Lung (tissue), 11 donors: ENCODE measurements at regions not wholly inside any gene's neighbourhood (a gene's known extent, or its start where the extent isn't known, plus 50 kb on each side); places are given as distances from the start of the nearest gene placed in this dataset.

ENCODE experiments used
- ATAC-seq: fragments of 200-7000 bp; cut with Tn5 transposase; one replicate; pipeline ENCODE4 v1.9.1; 2020; ENCODE audit warnings: moderate number of reproducible peaks; ENCODE audit not compliant: insufficient read depth, low FRiP score
- DNase-seq, 3 donors: peaks; one replicate each; pipeline ENCODE4 v3.0.0-alpha.2; 2013 to 2017
- H3K27ac ChIP-seq, 2 donors: one replicate each; pipeline ENCODE4 v1.5.1; 2013; ENCODE audit warnings: mild to moderate bottlenecking in 2 of 2, moderate library complexity in 2 of 2, control low read depth in 1 of 2, inconsistent platforms in 1 of 2, low read depth in 1 of 2, low read length in 1 of 2
- H3K27me3 ChIP-seq, 3 donors: one replicate each; pipeline ENCODE4 v1.5.1; 2013; ENCODE audit warnings: low read length in 2 of 3; ENCODE audit not compliant: control insufficient read depth in 3 of 3, insufficient read depth in 3 of 3
- H3K36me3 ChIP-seq, 4 donors: one replicate each; pipeline ENCODE4 v1.5.1; 2013; ENCODE audit warnings: low read length in 4 of 4, mild to moderate bottlenecking in 1 of 4, moderate library complexity in 1 of 4; ENCODE audit not compliant: control insufficient read depth in 4 of 4, insufficient read depth in 4 of 4
- H3K4me1 ChIP-seq, 5 donors: one replicate each; pipeline ENCODE4 v1.5.1; 2013; ENCODE audit warnings: low read length in 5 of 5, mild to moderate bottlenecking in 2 of 5, moderate library complexity in 1 of 5; ENCODE audit not compliant: control insufficient read depth in 5 of 5, insufficient read depth in 5 of 5
- H3K4me3 ChIP-seq: one replicate; pipeline ENCODE4 v1.5.1; 2013; ENCODE audit warnings: mild to moderate bottlenecking, control low read depth, moderate library complexity
- H3K9ac ChIP-seq, 2 donors: one replicate each; pipeline ENCODE4 v1.5.1; 2013; ENCODE audit warnings: low read length in 2 of 2, control low read depth in 1 of 2; ENCODE audit not compliant: insufficient read depth in 1 of 2
- H3K9me3 ChIP-seq, 4 donors: one replicate each; pipeline ENCODE4 v1.5.1; 2013; ENCODE audit warnings: low read length in 3 of 4, mild to moderate bottlenecking in 1 of 4, moderate library complexity in 1 of 4; ENCODE audit not compliant: control insufficient read depth in 4 of 4, insufficient read depth in 3 of 4
- WGBS, 2 donors: extraction: QIAGEN DNeasy Blood & Tissue Kit; methylation state at CpG; one replicate each; pipeline ENCODE4 v1.1.7; 2013; 5-methylcytosine and 5-hydroxymethylcytosine counted together
- TF ChIP-seq, protein P1 (sequence below): IDR thresholded peaks from 2 replicates; pipeline ENCODE4 v1.5.1; 2012; ENCODE audit warnings: mild to moderate bottlenecking; ENCODE audit errors: control extremely low read depth, extremely low read depth
- donor health status: control.
- donor health status: control.
- donor health status: Bipolar disorder and iron deficiency.
- donor health status: healthy.
- donor health status: DM: yes; HTN: yes; CAD: no.

DNA sequence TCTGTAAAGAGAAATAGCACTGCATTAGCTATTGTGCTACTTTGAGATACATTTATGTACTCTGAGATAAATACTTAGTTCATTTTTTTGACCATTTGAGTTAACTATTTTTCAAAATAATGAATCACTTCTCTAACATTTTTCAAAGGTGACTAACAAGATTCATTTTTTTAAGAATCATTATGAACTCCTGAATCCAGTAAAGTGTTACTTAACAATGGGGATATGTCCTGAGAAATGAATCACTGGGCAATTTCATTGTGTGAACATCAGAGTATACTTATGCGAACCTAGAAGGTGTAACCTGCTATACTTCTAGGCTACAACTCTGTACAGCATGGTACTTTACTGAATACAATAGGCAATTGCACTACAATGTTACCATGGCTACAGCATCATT, 355.8 kb downstream of the ARL6IP6 start:
- 81 to 95% methylated on average over 1 of the region's 1 CpG for WGBS, 2 donors
- TF ChIP-seq, protein P1, sequence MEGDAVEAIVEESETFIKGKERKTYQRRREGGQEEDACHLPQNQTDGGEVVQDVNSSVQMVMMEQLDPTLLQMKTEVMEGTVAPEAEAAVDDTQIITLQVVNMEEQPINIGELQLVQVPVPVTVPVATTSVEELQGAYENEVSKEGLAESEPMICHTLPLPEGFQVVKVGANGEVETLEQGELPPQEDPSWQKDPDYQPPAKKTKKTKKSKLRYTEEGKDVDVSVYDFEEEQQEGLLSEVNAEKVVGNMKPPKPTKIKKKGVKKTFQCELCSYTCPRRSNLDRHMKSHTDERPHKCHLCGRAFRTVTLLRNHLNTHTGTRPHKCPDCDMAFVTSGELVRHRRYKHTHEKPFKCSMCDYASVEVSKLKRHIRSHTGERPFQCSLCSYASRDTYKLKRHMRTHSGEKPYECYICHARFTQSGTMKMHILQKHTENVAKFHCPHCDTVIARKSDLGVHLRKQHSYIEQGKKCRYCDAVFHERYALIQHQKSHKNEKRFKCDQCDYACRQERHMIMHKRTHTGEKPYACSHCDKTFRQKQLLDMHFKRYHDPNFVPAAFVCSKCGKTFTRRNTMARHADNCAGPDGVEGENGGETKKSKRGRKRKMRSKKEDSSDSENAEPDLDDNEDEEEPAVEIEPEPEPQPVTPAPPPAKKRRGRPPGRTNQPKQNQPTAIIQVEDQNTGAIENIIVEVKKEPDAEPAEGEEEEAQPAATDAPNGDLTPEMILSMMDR, result no peak
- no peak for ATAC-seq

DNA sequence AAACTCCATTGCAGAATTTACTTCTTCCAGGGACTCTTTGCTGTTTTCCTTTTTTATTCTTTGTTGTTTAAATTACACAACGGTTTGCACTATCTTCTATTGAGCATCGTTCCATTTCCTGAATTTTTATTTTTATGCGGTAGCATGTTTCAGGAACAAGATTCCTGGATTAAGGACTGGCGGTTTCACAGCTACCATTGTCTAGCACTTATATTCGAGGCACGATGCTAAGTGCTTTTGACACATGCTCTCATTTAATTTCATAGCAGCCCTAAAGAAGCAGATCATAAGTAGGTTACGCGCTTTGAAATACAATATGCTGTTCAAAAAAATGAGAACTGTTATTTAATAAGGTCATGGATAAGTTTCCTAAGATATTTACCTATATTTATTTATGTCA, 354.4 kb downstream of the ARL6IP6 start:
- Histone ChIP-seq H3K4me3 (no peak overlapping the region), H3K4me1 (no peaks in the 10 kb centered on the region), H3K9ac (no peak overlapping the region), H3K36me3 (no peaks in the 10 kb centered on the region), H3K27me3 (no peaks in the 10 kb centered on the region), H3K27ac (no peak overlapping the region), H3K9me3 (no peaks in the 10 kb centered on the region)
- ATAC-seq (no peak), DNase-seq (no peak)
- WGBS, 2 donors, result 80 to 89% methylated on average over 8 of the region's 8 CpGs
- TF ChIP-seq, protein P1, result no peak

More for the DNA sequence above, 355.8 kb downstream of the ARL6IP6 start:
- H3K27me3 ChIP-seq, result no peaks in the 10 kb centered on the region
- H3K27ac ChIP-seq, result no peak overlapping the region
- H3K36me3 ChIP-seq, result no peaks in the 10 kb centered on the region
- H3K9ac ChIP-seq, result no peak overlapping the region
- no peak for DNase-seq
- no peaks in the 10 kb centered on the region for H3K4me1 ChIP-seq
- H3K4me3 ChIP-seq, result no peak overlapping the region
- H3K9me3 ChIP-seq, result no peaks in the 10 kb centered on the region

DNA sequence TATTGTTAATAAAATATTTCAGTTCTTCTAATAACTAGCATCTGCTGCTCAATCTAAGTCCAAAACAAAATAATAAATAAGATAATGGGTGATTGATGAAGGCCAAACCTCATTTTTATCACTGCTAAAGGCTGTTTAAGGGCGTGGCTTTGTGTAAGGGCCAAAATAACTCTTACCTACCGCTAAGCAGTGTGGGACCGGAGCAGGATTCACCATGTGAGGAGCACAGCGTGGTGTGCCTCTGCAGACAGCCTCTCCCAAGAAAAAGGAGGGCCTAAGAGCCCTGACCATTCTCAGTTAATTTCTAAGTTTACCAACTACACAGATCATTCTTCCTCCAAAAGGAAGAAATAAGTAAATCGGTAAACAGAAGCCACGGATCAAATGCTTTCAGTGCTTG, 353.7 kb downstream of the ARL6IP6 start:
- Histone ChIP-seq H3K36me3 (no peaks in the 10 kb centered on the region), H3K4me1 (no peaks in the 10 kb centered on the region), H3K27ac (no peak overlapping the region), H3K9ac (no peak overlapping the region), H3K4me3 (no peak overlapping the region), H3K27me3 (no peaks in the 10 kb centered on the region), H3K9me3 (no peaks in the 10 kb centered on the region)
- TF ChIP-seq, protein P1, result no peak
- ATAC-seq (no peak), DNase-seq (no peak)
- WGBS, 2 donors, result 60 to 68% methylated on average over 6 of the region's 6 CpGs

DNA sequence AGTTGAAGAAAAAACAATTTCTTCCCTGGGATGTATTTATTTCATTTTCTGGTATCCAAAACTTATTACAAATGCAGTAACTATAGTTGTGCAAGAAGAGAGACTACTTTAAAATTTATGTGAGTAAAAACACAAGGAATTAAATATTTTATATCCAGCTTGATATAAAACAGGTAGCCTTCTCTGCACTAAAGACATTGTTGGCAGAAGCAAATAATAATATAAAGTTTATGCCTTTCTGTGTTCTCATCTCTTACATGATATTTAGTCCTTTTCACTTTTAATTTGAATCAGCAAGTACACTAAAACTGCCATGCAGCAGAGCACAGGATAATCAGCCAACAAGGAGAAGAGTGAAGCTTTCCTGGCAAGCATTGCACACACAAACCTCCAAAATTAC, 352.7 kb downstream of the ARL6IP6 start:
- Histone ChIP-seq H3K36me3 (no peaks in the 10 kb centered on the region), H3K27ac (no peak overlapping the region), H3K4me3 (no peak overlapping the region), H3K9ac (no peak overlapping the region), H3K4me1 (no peaks in the 10 kb centered on the region), H3K27me3 (no peaks in the 10 kb centered on the region), H3K9me3 (no peaks in the 10 kb centered on the region)
- TF ChIP-seq, protein P1, result no peak
- ATAC-seq (no peak), DNase-seq (peak in 1 of 3 donors; percentile 3)
